ENCODE measurements at regions not wholly inside any gene's neighbourhood (a gene's known extent, or its start where the extent isn't known, plus 50 kb on each side); places are given as distances from the start of the nearest gene placed in this dataset.

- ATAC-seq (ENCODE audit: insufficient number of reproducible peaks, low FRiP score, low read depth): no peak
- no peak overlapping the region for H3K4me3 ChIP-seq
These were observed 1136.5 kb downstream of the TBC1D22A start for GRCh38 chr22:47898946-47899345.

GRCh38 chr22:47891609-47892008 lies 1129.2 kb downstream of the TBC1D22A start:
- H3K9me3 ChIP-seq: peaks cover 3% of the 10 kb centered on the region
- no peak for TF ChIP-seq CTCF (IDR thresholded peaks at IDR 0.05)
- no peak overlapping the region for H3K4me3 ChIP-seq
- no peaks in the 10 kb centered on the region for H3K36me3 ChIP-seq
- no peaks in the 10 kb centered on the region for H3K27me3 ChIP-seq (replicated peaks; ENCODE audit: insufficient read depth)
- no peaks in the 10 kb centered on the region for H3K4me1 ChIP-seq (ENCODE audit: control insufficient read depth in 1 of 2, low read depth in 2 of 2)
- H3K27ac ChIP-seq: no peak overlapping the region
- DNase-seq (ENCODE audit: low spot score): no peak
- ATAC-seq (ENCODE audit: insufficient number of reproducible peaks, low FRiP score, low read depth): no peak

More at GRCh38 chr22:47898946-47899345, 1136.5 kb downstream of the TBC1D22A start:
- no peak for TF ChIP-seq CTCF (IDR thresholded peaks at IDR 0.05)
- H3K36me3 ChIP-seq: no peaks in the 10 kb centered on the region
- H3K27ac ChIP-seq: no peak overlapping the region
- H3K27me3 ChIP-seq (replicated peaks; ENCODE audit: insufficient read depth): no peaks in the 10 kb centered on the region
- H3K4me1 ChIP-seq (ENCODE audit: control insufficient read depth in 1 of 2, low read depth in 2 of 2): no peaks in the 10 kb centered on the region
- H3K9me3 ChIP-seq: peaks cover 3% of the 10 kb centered on the region
- no peak for DNase-seq (ENCODE audit: low spot score)

DNA sequence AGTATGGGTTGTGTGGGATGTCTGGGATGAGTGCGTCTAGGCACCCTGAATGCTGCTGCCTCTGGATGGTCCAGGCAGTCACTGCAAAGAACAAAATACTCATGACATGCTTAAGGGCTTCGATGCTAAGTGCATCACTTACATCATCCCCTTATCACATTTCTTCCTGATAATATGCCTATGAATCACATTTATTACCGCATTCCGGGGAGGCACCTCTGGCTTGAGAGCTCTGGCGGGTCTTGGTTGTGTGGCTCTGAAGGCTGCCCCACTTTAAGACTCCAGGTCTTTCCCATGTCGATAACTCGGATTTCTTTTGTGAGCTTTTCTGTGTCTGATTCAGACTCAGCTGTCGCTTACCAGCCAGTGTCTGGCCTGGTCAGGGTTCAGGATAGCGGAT lies 1126.4 kb downstream of the TBC1D22A start:
- TF ChIP-seq CTCF (IDR thresholded peaks at IDR 0.05): no peak
- no peak for DNase-seq (ENCODE audit: low spot score)
- Histone ChIP-seq H3K27ac (no peak overlapping the region), H3K36me3 (no peaks in the 10 kb centered on the region), H3K4me3 (no peak overlapping the region), H3K27me3 (replicated peaks; ENCODE audit: insufficient read depth) (no peaks in the 10 kb centered on the region), H3K4me1 (ENCODE audit: control insufficient read depth in 1 of 2, low read depth in 2 of 2) (no peaks in the 10 kb centered on the region), H3K9me3 (no peaks in the 10 kb centered on the region)
- no peak for ATAC-seq (ENCODE audit: insufficient number of reproducible peaks, low FRiP score, low read depth)

GRCh38 chr22:47884775-47885174 lies 1122.3 kb downstream of the TBC1D22A start:
- H3K36me3 ChIP-seq: no peaks in the 10 kb centered on the region
- no peak for TF ChIP-seq CTCF (IDR thresholded peaks at IDR 0.05)
- H3K27me3 ChIP-seq (replicated peaks; ENCODE audit: insufficient read depth): no peaks in the 10 kb centered on the region
- no peak for DNase-seq (ENCODE audit: low spot score)
- no peaks in the 10 kb centered on the region for H3K9me3 ChIP-seq
- H3K27ac ChIP-seq: no peak overlapping the region
- ATAC-seq (ENCODE audit: insufficient number of reproducible peaks, low FRiP score, low read depth): no peak
- H3K4me3 ChIP-seq: no peak overlapping the region
- H3K4me1 ChIP-seq (ENCODE audit: control insufficient read depth in 1 of 2, low read depth in 2 of 2): no peaks in the 10 kb centered on the region

DNA sequence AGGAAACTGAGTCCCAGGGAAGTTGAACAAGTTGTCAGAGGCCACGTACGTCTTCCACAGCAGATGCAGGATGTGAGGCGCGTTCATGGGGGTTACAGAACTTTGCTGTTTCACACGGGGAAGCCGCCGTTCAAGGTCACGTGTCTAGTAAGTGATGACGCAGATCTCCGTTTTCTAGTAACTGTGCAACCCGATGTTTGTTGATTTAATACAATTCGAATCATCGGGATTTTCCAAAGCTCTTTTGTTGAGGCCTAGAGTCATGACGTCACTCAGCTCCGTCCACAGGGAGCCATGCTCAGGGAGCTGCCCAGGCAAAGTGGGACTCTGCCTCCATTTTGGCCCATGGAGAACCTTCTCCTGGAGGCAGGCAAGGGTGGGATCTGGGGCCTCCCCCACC lies 1121.8 kb downstream of the TBC1D22A start:
- Histone ChIP-seq H3K27ac (no peak overlapping the region), H3K9me3 (no peaks in the 10 kb centered on the region), H3K36me3 (no peaks in the 10 kb centered on the region), H3K4me3 (no peak overlapping the region), H3K27me3 (replicated peaks; ENCODE audit: insufficient read depth) (no peaks in the 10 kb centered on the region), H3K4me1 (ENCODE audit: control insufficient read depth in 1 of 2, low read depth in 2 of 2) (no peaks in the 10 kb centered on the region)
- no peak for TF ChIP-seq CTCF (IDR thresholded peaks at IDR 0.05)
- DNase-seq (ENCODE audit: low spot score) (no peak), ATAC-seq (ENCODE audit: insufficient number of reproducible peaks, low FRiP score, low read depth) (no peak)
